ENCODE measurements at regions not wholly inside any gene's neighbourhood (a gene's known extent, or its start where the extent isn't known, plus 50 kb on each side); places are given as distances from the start of the nearest gene placed in this dataset.

- no peak overlapping the region for H3K4me3 ChIP-seq
- intact Hi-C loops (cut with DNase I): no loop called here
- no peaks in the 10 kb centered on the region for H3K36me3 ChIP-seq
Observed at GRCh38 chr6:113050979-113051378, 703.8 kb downstream of the RFPL4B start.

GRCh38 chr6:113052506-113052905 is 705.4 kb downstream of the RFPL4B start:
- DNase-seq (no peak), ATAC-seq (no peak)
- Histone ChIP-seq H3K9me3 (no peaks in the 10 kb centered on the region), H3K4me1 (no peaks in the 10 kb centered on the region), H3K27me3 (ENCODE audit: low read depth) (no peaks in the 10 kb centered on the region), H3K4me3 (no peak overlapping the region), H3K36me3 (no peaks in the 10 kb centered on the region), H3K27ac (no peak overlapping the region)
- intact Hi-C loops (cut with DNase I): no loop called here
- TF ChIP-seq, protein P1, sequence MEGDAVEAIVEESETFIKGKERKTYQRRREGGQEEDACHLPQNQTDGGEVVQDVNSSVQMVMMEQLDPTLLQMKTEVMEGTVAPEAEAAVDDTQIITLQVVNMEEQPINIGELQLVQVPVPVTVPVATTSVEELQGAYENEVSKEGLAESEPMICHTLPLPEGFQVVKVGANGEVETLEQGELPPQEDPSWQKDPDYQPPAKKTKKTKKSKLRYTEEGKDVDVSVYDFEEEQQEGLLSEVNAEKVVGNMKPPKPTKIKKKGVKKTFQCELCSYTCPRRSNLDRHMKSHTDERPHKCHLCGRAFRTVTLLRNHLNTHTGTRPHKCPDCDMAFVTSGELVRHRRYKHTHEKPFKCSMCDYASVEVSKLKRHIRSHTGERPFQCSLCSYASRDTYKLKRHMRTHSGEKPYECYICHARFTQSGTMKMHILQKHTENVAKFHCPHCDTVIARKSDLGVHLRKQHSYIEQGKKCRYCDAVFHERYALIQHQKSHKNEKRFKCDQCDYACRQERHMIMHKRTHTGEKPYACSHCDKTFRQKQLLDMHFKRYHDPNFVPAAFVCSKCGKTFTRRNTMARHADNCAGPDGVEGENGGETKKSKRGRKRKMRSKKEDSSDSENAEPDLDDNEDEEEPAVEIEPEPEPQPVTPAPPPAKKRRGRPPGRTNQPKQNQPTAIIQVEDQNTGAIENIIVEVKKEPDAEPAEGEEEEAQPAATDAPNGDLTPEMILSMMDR (IDR thresholded peaks at IDR 0.05): no peak

More at GRCh38 chr6:113050979-113051378, 703.8 kb downstream of the RFPL4B start:
- Histone ChIP-seq H3K27ac (no peak overlapping the region), H3K4me1 (no peaks in the 10 kb centered on the region), H3K9me3 (no peaks in the 10 kb centered on the region), H3K27me3 (ENCODE audit: low read depth) (no peaks in the 10 kb centered on the region)
- ATAC-seq: no peak
- no peak for DNase-seq
- TF ChIP-seq, protein P1 (IDR thresholded peaks at IDR 0.05): no peak

GRCh38 chr6:113055061-113055460 is 707.9 kb downstream of the RFPL4B start:
- DNase-seq: no peak

GRCh38 chr6:113055998-113056397 is 708.9 kb downstream of the RFPL4B start:
- no peak for ATAC-seq
- TF ChIP-seq, protein P1 (IDR thresholded peaks at IDR 0.05): no peak
- Histone ChIP-seq H3K27ac (no peak overlapping the region), H3K9me3 (no peaks in the 10 kb centered on the region), H3K4me1 (no peaks in the 10 kb centered on the region), H3K27me3 (ENCODE audit: low read depth) (no peaks in the 10 kb centered on the region), H3K4me3 (no peak overlapping the region), H3K36me3 (no peaks in the 10 kb centered on the region)
- intact Hi-C loops (cut with DNase I): no loop called here
- no peak for DNase-seq

More at GRCh38 chr6:113055061-113055460, 707.9 kb downstream of the RFPL4B start:
- intact Hi-C loops (cut with DNase I): no loop called here
- ATAC-seq: no peak
- TF ChIP-seq, protein P1 (IDR thresholded peaks at IDR 0.05): no peak
- H3K36me3 ChIP-seq: no peaks in the 10 kb centered on the region
- H3K4me1 ChIP-seq: no peaks in the 10 kb centered on the region
- no peaks in the 10 kb centered on the region for H3K9me3 ChIP-seq
- no peaks in the 10 kb centered on the region for H3K27me3 ChIP-seq (ENCODE audit: low read depth)
- no peak overlapping the region for H3K27ac ChIP-seq
- no peak overlapping the region for H3K4me3 ChIP-seq

GRCh38 chr6:113057567-113058053 is 710.5 kb downstream of the RFPL4B start:
- Histone ChIP-seq H3K27ac (no peak overlapping the region), H3K4me1 (no peaks in the 10 kb centered on the region), H3K36me3 (no peaks in the 10 kb centered on the region), H3K4me3 (no peak overlapping the region), H3K27me3 (ENCODE audit: low read depth) (no peaks in the 10 kb centered on the region), H3K9me3 (no peaks in the 10 kb centered on the region)
- DNase-seq (no peak), ATAC-seq (no peak)
- TF ChIP-seq, protein P1 (IDR thresholded peaks at IDR 0.05): no peak
- intact Hi-C loops (cut with DNase I): no loop called here

DNA sequence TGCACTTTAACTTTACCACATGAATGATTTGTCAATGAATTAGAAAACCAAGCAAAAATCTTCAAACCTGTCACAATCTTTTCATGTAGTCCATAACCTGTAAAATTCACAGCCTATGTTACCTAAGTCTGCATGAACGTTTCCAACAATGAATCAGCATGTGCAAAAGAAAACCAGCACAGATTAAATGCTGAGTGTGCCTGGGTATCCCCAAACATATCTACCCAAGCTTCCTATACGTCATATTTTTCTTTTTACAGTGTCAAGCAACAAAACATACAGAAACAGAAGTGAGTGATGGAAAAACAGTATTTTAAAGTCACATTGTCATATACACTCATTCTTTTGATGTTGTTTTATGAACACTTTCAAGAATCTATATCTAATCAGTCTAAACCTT is 713.5 kb downstream of the RFPL4B start:
- Histone ChIP-seq H3K27me3 (ENCODE audit: low read depth) (no peaks in the 10 kb centered on the region), H3K36me3 (no peaks in the 10 kb centered on the region), H3K9me3 (no peaks in the 10 kb centered on the region), H3K27ac (no peak overlapping the region), H3K4me1 (no peaks in the 10 kb centered on the region), H3K4me3 (no peak overlapping the region)
- ATAC-seq (no peak), DNase-seq (no peak)
- TF ChIP-seq, protein P1 (IDR thresholded peaks at IDR 0.05): no peak
- intact Hi-C loops (cut with DNase I): no loop called here
